ENCODE measurements at regions not wholly inside any gene's neighbourhood (a gene's known extent, or its start where the extent isn't known, plus 50 kb on each side); places are given as distances from the start of the nearest gene placed in this dataset.

DNA sequence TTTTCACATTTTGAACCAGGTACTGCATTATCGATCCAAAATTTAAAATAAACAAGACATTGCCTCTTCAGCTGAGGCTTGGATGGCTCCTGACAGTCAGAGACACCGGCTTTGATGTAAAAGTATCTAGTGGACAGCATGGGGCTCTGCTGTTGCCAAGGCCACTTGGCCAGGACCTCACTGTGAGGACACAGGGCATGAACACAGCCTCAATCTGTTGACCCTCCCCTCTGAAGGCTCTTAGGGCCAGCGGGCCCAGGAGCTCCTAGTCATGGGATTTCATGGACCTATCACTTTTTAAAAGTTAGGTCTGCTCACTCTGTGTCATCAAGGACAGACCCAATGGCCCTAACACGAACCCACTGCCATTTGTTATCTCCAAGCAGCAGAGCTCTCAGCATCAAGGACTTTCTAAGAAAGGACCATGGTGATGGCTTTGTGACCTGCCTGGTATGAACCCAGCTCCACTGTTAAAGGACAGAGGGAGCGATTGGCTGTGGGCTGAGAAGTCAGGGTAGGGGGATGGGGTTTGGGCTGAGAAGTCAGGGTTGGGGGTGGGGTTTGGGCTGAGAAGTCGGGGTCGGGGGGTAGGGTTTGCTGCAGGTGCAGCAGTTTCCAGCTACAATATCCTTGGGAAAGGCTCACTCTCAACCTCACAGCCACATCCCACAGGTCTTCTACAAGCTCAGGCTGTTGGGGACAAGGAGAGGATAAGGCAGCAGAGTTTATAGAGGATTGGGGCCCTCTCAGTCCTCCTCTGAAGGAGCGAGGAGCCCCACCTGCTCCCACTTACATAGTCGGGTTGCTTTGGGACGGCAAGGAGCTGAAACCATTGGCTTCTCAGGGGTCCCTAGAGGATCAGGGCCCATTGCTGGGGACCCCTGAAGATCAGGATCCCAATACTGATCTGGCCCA, 146.8 kb downstream of the BARX1 start:
- no peaks in the 10 kb centered on the region for H3K79me2 ChIP-seq (ENCODE audit: insufficient read depth, low read length)
- no peak overlapping the region for H2AFZ ChIP-seq (ENCODE audit: low read length)
- intact Hi-C loops (cut with micrococcal nuclease; ENCODE audit: unreplicated experiment): no loop called here
- no peaks in the 10 kb centered on the region for H3K4me1 ChIP-seq (ENCODE audit: insufficient read depth, low read length)
- BruUV-seq (replicated peaks): no TSS peak
- no peak overlapping the region for H3K9ac ChIP-seq (ENCODE audit: insufficient read depth, low read depth, low read length)
- ChIA-PET POLR2A (no interaction called here), CTCF (ENCODE audit: low intra/inter-chr PET ratio, low total read pairs) (no interaction called here)
- H3K4me3 ChIP-seq (replicated peaks in 1 of 3; ENCODE audit: insufficient read depth in 1 of 3, low read depth in 2 of 3, low read length in 3 of 3): no peak overlapping the region
- H3K9me3 ChIP-seq (ENCODE audit: low read length): no peaks in the 10 kb centered on the region
- ATAC-seq (no peak), FAIRE-seq (no peak), DNase-seq (ENCODE audit: low spot score) (no peak)
- H3K27me3 ChIP-seq (ENCODE audit: control insufficient read depth in 1 of 2, insufficient read depth in 2 of 2, low read length in 2 of 2): peaks cover 0 to 29% of the 10 kb centered on the region in 2 experiments; a peak in 1 of 5 replicates
- H3K4me2 ChIP-seq (ENCODE audit: low read depth, low read length): no peak overlapping the region
- H4K20me1 ChIP-seq (ENCODE audit: insufficient read depth, low read length): no peaks in the 10 kb centered on the region
- in situ Hi-C loops (cut with HindIII; ENCODE audit: extremely low pct_ligation_motif_present, low pct_unique_long_range_greater_than_20kb): no loop called here
- no peak overlapping the region for H3K27ac ChIP-seq (ENCODE audit: extremely low read length, insufficient read depth, low read length)
- 12% methylated on average over 5 of the region's 10 CpGs for WGBS (ENCODE audit: low lambda C conversion rate)
- H3K36me3 ChIP-seq (replicated peaks in 1 of 2; ENCODE audit: control insufficient read depth in 1 of 2, insufficient read depth in 2 of 2, low read length in 2 of 2): no peaks in the 10 kb centered on the region
- TF ChIP-seq, protein P1, sequence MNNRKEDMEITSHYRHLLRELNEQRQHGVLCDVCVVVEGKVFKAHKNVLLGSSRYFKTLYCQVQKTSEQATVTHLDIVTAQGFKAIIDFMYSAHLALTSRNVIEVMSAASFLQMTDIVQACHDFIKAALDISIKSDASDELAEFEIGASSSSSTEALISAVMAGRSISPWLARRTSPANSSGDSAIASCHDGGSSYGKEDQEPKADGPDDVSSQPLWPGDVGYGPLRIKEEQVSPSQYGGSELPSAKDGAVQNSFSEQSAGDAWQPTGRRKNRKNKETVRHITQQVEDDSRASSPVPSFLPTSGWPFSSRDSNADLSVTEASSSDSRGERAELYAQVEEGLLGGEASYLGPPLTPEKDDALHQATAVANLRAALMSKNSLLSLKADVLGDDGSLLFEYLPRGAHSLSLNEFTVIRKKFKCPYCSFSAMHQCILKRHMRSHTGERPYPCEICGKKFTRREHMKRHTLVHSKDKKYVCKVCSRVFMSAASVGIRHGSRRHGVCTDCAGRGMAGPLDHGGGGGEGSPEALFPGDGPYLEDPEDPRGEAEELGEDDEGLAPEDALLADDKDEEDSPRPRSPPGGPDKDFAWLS (CRISPR knock-in tag; IDR thresholded peaks at IDR 0.05; ENCODE audit: borderline replicate concordance): no peak
- no peak for TF ChIP-seq NFE2 (CRISPR knock-in tag; IDR thresholded peaks at IDR 0.05)
- TF ChIP-seq SAFB2 (CRISPR knock-in tag; IDR thresholded peaks at IDR 0.05; ENCODE audit: borderline replicate concordance, low read depth): no peak
- no peak for TF ChIP-seq ONECUT2 (CRISPR knock-in tag; IDR thresholded peaks at IDR 0.05)
- no peak for TF ChIP-seq DPF2 (CRISPR knock-in tag; IDR thresholded peaks at IDR 0.05; ENCODE audit: borderline replicate concordance, low read depth)
- no peak for TF ChIP-seq ZMAT3 (CRISPR knock-in tag; conservative IDR thresholded peaks at IDR 0.05)
- TF ChIP-seq, protein P2, sequence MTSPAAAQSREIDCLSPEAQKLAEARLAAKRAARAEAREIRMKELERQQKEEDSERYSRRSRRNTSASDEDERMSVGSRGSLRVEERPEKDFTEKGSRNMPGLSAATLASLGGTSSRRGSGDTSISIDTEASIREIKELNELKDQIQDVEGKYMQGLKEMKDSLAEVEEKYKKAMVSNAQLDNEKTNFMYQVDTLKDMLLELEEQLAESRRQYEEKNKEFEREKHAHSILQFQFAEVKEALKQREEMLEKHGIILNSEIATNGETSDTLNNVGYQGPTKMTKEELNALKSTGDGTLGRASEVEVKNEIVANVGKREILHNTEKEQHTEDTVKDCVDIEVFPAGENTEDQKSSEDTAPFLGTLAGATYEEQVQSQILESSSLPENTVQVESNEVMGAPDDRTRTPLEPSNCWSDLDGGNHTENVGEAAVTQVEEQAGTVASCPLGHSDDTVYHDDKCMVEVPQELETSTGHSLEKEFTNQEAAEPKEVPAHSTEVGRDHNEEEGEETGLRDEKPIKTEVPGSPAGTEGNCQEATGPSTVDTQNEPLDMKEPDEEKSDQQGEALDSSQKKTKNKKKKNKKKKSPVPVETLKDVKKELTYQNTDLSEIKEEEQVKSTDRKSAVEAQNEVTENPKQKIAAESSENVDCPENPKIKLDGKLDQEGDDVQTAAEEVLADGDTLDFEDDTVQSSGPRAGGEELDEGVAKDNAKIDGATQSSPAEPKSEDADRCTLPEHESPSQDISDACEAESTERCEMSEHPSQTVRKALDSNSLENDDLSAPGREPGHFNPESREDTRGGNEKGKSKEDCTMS (CRISPR knock-in tag; conservative IDR thresholded peaks at IDR 0.05): no peak
- no peak for TF ChIP-seq PCBP2 (optimal IDR thresholded peaks at IDR 0.05; ENCODE audit: low read depth, low read length, poor library complexity, severe bottlenecking)
- no peak for TF ChIP-seq KDM5A (IDR thresholded peaks at IDR 0.05; ENCODE audit: borderline replicate concordance, low read length)
- TF ChIP-seq CENPT (CRISPR knock-in tag; IDR thresholded peaks at IDR 0.05; ENCODE audit: low read depth): no peak
- no peak for TF ChIP-seq HNRNPH1 (optimal IDR thresholded peaks at IDR 0.05; ENCODE audit: low read depth, low read length)
- TF ChIP-seq, protein P3, sequence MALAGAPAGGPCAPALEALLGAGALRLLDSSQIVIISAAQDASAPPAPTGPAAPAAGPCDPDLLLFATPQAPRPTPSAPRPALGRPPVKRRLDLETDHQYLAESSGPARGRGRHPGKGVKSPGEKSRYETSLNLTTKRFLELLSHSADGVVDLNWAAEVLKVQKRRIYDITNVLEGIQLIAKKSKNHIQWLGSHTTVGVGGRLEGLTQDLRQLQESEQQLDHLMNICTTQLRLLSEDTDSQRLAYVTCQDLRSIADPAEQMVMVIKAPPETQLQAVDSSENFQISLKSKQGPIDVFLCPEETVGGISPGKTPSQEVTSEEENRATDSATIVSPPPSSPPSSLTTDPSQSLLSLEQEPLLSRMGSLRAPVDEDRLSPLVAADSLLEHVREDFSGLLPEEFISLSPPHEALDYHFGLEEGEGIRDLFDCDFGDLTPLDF (CRISPR knock-in tag; IDR thresholded peaks at IDR 0.05): no peak
- no peak for TF ChIP-seq MTA1 (CRISPR knock-in tag; IDR thresholded peaks at IDR 0.05; ENCODE audit: borderline replicate concordance)
- TF ChIP-seq ZNF703 (CRISPR knock-in tag; IDR thresholded peaks at IDR 0.05; ENCODE audit: borderline replicate concordance): no peak
- TF ChIP-seq, protein P4, sequence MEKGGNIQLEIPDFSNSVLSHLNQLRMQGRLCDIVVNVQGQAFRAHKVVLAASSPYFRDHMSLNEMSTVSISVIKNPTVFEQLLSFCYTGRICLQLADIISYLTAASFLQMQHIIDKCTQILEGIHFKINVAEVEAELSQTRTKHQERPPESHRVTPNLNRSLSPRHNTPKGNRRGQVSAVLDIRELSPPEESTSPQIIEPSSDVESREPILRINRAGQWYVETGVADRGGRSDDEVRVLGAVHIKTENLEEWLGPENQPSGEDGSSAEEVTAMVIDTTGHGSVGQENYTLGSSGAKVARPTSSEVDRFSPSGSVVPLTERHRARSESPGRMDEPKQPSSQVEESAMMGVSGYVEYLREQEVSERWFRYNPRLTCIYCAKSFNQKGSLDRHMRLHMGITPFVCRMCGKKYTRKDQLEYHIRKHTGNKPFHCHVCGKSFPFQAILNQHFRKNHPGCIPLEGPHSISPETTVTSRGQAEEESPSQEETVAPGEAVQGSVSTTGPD (CRISPR knock-in tag; IDR thresholded peaks at IDR 0.05): no peak

All from HepG2 (cell line).